AG04449 (cell line): ENCODE measurements at regions not wholly inside any gene's neighbourhood (a gene's known extent, or its start where the extent isn't known, plus 50 kb on each side); places are given as distances from the start of the nearest gene placed in this dataset.

Experiments
- CTCF ChIA-PET: fragments of 350-600 bp; formaldehyde crosslinking; extraction: SDS; loops from one replicate; lab custom pipeline; 2021; ENCODE audit warnings: antibody characterized with exemption; lab: Yijun Ruan, JAX
- POLR2A ChIA-PET: fragments of 400-600, 350-600 bp; formaldehyde crosslinking; extraction: SDS; loops from one replicate; lab custom pipeline; 2020; ENCODE audit warnings: antibody characterized with exemption, inconsistent platforms; lab: Yijun Ruan, JAX
- DNase-seq: peaks from one replicate; pipeline ENCODE4 v3.0.0-alpha.2; 2010; ENCODE audit warnings: low read depth, low spot score
- H3K4me3 ChIP-seq: 2 replicates; pipeline ENCODE4 v1.5.1; 2011; ENCODE audit warnings: low read depth, mild to moderate bottlenecking, control low read depth, low read length
- CTCF ChIP-seq: IDR thresholded peaks from one replicate; pipeline ENCODE4 v1.5.1; 2011; ENCODE audit warnings: mild to moderate bottlenecking, moderate library complexity, low read length, control low read depth, inconsistent platforms; ENCODE audit not compliant: insufficient read depth; ENCODE audit errors: missing control alignments

GRCh38 chr7:45457591-45457990, 116.6 kb upstream of the ADCY1 start:
- DNase-seq = no peak
- no peak for TF ChIP-seq CTCF
- H3K4me3 ChIP-seq = no peak overlapping the region
- ChIA-PET CTCF (no interaction called here), POLR2A (no interaction called here)

DNA sequence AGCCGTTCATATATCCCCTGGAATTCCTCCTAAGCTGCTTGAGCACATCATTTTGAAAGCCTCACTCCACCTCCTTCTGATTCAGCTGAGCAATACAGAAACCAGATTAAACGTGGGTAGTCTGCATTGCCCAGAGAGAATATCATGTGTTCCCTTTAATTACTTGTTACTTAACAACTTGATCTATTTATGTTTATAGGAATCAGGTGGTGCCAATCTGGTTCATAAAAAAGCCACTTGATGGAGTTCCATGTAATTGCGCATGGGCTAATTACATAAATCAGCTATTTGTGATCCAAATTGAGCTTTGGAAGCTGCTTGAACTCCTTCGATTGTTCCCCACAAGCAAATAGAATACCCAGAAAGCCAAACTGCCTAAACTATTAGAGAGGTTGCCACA, 114.7 kb upstream of the ADCY1 start:
- ChIA-PET POLR2A (no interaction called here), CTCF (no interaction called here)
- H3K4me3 ChIP-seq = no peak overlapping the region
- DNase-seq = no peak
- TF ChIP-seq CTCF = no peak

GRCh38 chr7:45460379-45460778, 113.8 kb upstream of the ADCY1 start:
- ChIA-PET POLR2A (no interaction called here), CTCF (no interaction called here)
- H3K4me3 ChIP-seq = no peak overlapping the region
- DNase-seq = no peak
- no peak for TF ChIP-seq CTCF

DNA sequence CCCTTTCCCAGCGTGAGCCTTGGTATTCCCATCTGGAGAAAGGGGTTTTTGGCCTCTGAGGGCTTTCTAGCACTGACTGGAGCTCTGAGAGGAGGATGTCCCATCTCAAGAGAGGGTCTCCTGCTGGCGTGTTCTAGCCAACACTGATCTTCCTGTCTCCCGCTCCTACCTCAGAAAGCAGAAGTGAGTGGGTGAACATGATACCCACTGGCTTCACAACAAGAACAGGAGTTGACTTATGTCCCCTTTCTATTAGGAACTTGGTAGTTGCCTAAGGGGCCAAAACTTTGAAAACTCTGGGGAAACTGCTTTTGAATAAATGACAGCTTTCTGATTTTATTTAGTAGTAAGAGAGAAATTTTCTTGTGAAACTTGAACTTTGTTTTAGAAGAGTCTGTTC, 113.1 kb upstream of the ADCY1 start:
- ChIA-PET POLR2A (no interaction called here), CTCF (no interaction called here)
- no peak for DNase-seq
- TF ChIP-seq CTCF = no peak
- H3K4me3 ChIP-seq = no peak overlapping the region

- CTCF ChIA-PET = no interaction called here
Observed at GRCh38 chr7:45469103-45469502, 105.1 kb upstream of the ADCY1 start.

DNA sequence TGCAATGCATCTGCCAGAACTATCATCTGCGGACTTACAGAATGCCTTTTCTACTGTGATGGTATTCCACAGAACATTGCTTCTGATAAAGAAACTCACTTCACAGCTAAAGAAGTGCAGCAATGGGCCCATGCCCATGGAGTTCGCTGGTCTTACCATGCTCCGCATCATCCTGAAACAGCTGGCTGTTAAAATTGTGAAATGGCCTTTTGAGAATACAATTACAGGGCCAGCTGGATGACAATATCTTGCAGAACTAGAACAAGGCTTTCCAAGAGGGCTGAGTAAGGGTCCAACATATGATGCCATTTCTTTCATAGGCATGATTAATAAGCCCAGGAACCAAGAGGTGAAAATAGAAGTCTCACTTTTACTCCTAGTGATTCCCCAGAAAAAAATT, 104.1 kb upstream of the ADCY1 start:
- ChIA-PET POLR2A (no interaction called here), CTCF (no interaction called here)
- no peak for DNase-seq

More at GRCh38 chr7:45469103-45469502, 105.1 kb upstream of the ADCY1 start:
- no peak for TF ChIP-seq CTCF
- DNase-seq = no peak
- no peak overlapping the region for H3K4me3 ChIP-seq
- POLR2A ChIA-PET = no interaction called here

More for the DNA sequence above, 104.1 kb upstream of the ADCY1 start:
- H3K4me3 ChIP-seq = no peak overlapping the region
- no peak for TF ChIP-seq CTCF
